Astrocyte (in vitro differentiated cells and primary cell): ENCODE measurements at regions not wholly inside any gene's neighbourhood (a gene's known extent, or its start where the extent isn't known, plus 50 kb on each side); places are given as distances from the start of the nearest gene placed in this dataset.

Experiments
- DNase-seq: peaks from one replicate; pipeline ENCODE4 v3.0.0-alpha.2; 2010; ENCODE audit warnings: low read depth
- FAIRE-seq: peaks from 2 replicates; lab custom pipeline; 2011; peaks lifted over from hg19 to GRCh38; lab: Jason Lieb, UNC
- H2AFZ ChIP-seq: 2 replicates; pipeline ENCODE4 v1.6.0; 2012; ENCODE audit warnings: low read depth, low read length, inconsistent platforms
- H3K27ac ChIP-seq: 2 replicates; pipeline ENCODE4 v1.5.1; 2011; ENCODE audit warnings: low read depth, low read length, inconsistent platforms
- H3K27me3 ChIP-seq: 2 replicates; pipeline ENCODE4 v1.6.0; 2011; ENCODE audit warnings: low read length, inconsistent platforms; ENCODE audit not compliant: insufficient read depth
- H3K36me3 ChIP-seq: 2 replicates; pipeline ENCODE4 v1.5.1; 2011; ENCODE audit warnings: low read length, inconsistent platforms; ENCODE audit not compliant: insufficient read depth
- H3K4me1 ChIP-seq: 2 replicates; pipeline ENCODE4 v1.5.1; 2011; ENCODE audit warnings: low read length, inconsistent platforms; ENCODE audit not compliant: insufficient read depth
- H3K4me2 ChIP-seq: 2 replicates; pipeline ENCODE4 v1.6.0; 2012; ENCODE audit warnings: low read length, inconsistent platforms
- H3K4me3 ChIP-seq: 2 replicates; pipeline ENCODE4 v1.5.1; 2011; ENCODE audit warnings: low read depth, mild to moderate bottlenecking, low read length, inconsistent platforms; ENCODE audit not compliant: insufficient read depth
- H3K79me2 ChIP-seq: 2 replicates; pipeline ENCODE4 v1.6.0; 2012; ENCODE audit warnings: mild to moderate bottlenecking, low read length, inconsistent platforms; ENCODE audit not compliant: insufficient read depth
- H3K9ac ChIP-seq: 2 replicates; pipeline ENCODE4 v1.6.0; 2012; ENCODE audit warnings: mild to moderate bottlenecking, low read length, inconsistent platforms
- H3K9me3 ChIP-seq: 2 replicates; pipeline ENCODE4 v1.5.1; 2012; ENCODE audit warnings: low read depth, mild to moderate bottlenecking, low read length, inconsistent platforms; ENCODE audit not compliant: insufficient read depth
- H4K20me1 ChIP-seq: 2 replicates; pipeline ENCODE4 v1.6.0; 2012; ENCODE audit warnings: low read length, inconsistent platforms; ENCODE audit not compliant: insufficient read depth
- H3K27ac Mint-ChIP-seq: one replicate; pipeline ENCODE4 v1.8.0; 2021; ENCODE audit warnings: mild to moderate bottlenecking, mixed read lengths; ENCODE audit not compliant: unreplicated experiment
- H3K27me3 Mint-ChIP-seq: one replicate; pipeline ENCODE4 v1.8.0; 2021; ENCODE audit warnings: low read depth, mixed read lengths; ENCODE audit not compliant: unreplicated experiment
- H3K36me3 Mint-ChIP-seq: one replicate; pipeline ENCODE4 v1.8.0; 2021; ENCODE audit warnings: low read depth, mixed read lengths; ENCODE audit not compliant: unreplicated experiment
- H3K4me1 Mint-ChIP-seq: one replicate; pipeline ENCODE4 v1.8.0; 2021; ENCODE audit warnings: low read depth, mixed read lengths; ENCODE audit not compliant: unreplicated experiment
- H3K4me3 Mint-ChIP-seq: one replicate; pipeline ENCODE4 v1.8.0; 2021; ENCODE audit warnings: mild to moderate bottlenecking, moderate library complexity, mixed read lengths; ENCODE audit not compliant: unreplicated experiment
- H3K9me3 Mint-ChIP-seq: one replicate; pipeline ENCODE4 v1.8.0; 2021; ENCODE audit warnings: mild to moderate bottlenecking, mixed read lengths; ENCODE audit not compliant: unreplicated experiment
- EZH2 ChIP-seq: IDR thresholded peaks from 2 replicates; pipeline ENCODE4 v1.6.1; 2012; ENCODE audit warnings: mild to moderate bottlenecking, low read length, inconsistent platforms; ENCODE audit not compliant: insufficient read depth
- TF ChIP-seq, protein P1 (sequence below): IDR thresholded peaks from 2 replicates; pipeline ENCODE4 v1.5.1; 2011; ENCODE audit warnings: low read depth, mild to moderate bottlenecking, inconsistent platforms, low read length, moderate library complexity; ENCODE audit not compliant: insufficient read depth

- H3K4me3 ChIP-seq: no peak overlapping the region
- no peaks in the 10 kb centered on the region for H3K27me3 ChIP-seq
- Mint-ChIP-seq H3K4me1 (no peaks in the 10 kb centered on the region), H3K9me3 (no peaks in the 10 kb centered on the region), H3K4me3 (no peak overlapping the region), H3K36me3 (no peaks in the 10 kb centered on the region), H3K27ac (no peak overlapping the region), H3K27me3 (peaks cover 13% of the 10 kb centered on the region)
- H3K27ac ChIP-seq: no peak overlapping the region
- no peak overlapping the region for H3K4me2 ChIP-seq
- H4K20me1 ChIP-seq: no peaks in the 10 kb centered on the region
- no peak for FAIRE-seq
- TF ChIP-seq, protein P1, sequence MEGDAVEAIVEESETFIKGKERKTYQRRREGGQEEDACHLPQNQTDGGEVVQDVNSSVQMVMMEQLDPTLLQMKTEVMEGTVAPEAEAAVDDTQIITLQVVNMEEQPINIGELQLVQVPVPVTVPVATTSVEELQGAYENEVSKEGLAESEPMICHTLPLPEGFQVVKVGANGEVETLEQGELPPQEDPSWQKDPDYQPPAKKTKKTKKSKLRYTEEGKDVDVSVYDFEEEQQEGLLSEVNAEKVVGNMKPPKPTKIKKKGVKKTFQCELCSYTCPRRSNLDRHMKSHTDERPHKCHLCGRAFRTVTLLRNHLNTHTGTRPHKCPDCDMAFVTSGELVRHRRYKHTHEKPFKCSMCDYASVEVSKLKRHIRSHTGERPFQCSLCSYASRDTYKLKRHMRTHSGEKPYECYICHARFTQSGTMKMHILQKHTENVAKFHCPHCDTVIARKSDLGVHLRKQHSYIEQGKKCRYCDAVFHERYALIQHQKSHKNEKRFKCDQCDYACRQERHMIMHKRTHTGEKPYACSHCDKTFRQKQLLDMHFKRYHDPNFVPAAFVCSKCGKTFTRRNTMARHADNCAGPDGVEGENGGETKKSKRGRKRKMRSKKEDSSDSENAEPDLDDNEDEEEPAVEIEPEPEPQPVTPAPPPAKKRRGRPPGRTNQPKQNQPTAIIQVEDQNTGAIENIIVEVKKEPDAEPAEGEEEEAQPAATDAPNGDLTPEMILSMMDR: no peak
- no peak for TF ChIP-seq EZH2
- H3K9me3 ChIP-seq: no peaks in the 10 kb centered on the region
- no peak for DNase-seq
- H3K79me2 ChIP-seq: no peaks in the 10 kb centered on the region
- no peak overlapping the region for H2AFZ ChIP-seq
- no peaks in the 10 kb centered on the region for H3K36me3 ChIP-seq
- H3K4me1 ChIP-seq: no peaks in the 10 kb centered on the region
- H3K9ac ChIP-seq: no peak overlapping the region
Measured at GRCh38 chr1:181905944-181906597, 155.4 kb downstream of the ZNF648 start.

DNA sequence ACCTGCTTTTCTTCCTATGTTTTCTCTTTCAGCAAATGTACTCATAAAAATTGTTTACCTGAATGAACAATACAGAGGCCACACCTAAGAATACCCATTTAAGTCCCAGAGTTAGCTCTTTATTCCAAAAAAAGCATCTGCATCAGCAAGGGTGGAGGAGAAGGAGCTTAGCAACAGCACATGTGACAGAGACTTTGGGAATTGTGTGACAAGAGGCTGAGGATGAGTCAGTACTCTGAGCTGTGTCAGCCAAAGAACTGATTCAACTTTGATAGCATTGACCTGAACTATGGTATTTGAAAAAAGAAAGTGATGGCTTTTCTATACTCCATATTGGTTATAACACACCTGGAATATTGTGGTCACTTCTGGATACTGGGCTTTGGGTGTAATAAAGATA lies 162.7 kb downstream of the ZNF648 start:
- Histone ChIP-seq H3K4me3 (no peak overlapping the region), H2AFZ (no peak overlapping the region), H3K4me1 (no peaks in the 10 kb centered on the region), H3K27me3 (no peaks in the 10 kb centered on the region), H4K20me1 (no peaks in the 10 kb centered on the region), H3K36me3 (no peaks in the 10 kb centered on the region), H3K27ac (no peak overlapping the region), H3K4me2 (no peak overlapping the region), H3K9ac (no peak overlapping the region), H3K79me2 (no peaks in the 10 kb centered on the region), H3K9me3 (no peaks in the 10 kb centered on the region)
- no peaks in the 10 kb centered on the region for H3K36me3 Mint-ChIP-seq
- no peaks in the 10 kb centered on the region for H3K4me1 Mint-ChIP-seq
- H3K9me3 Mint-ChIP-seq: no peaks in the 10 kb centered on the region
- no peak overlapping the region for H3K4me3 Mint-ChIP-seq
- no peak for DNase-seq
- no peak for FAIRE-seq
- peaks cover 2% of the 10 kb centered on the region for H3K27me3 Mint-ChIP-seq
- TF ChIP-seq EZH2: no peak
- TF ChIP-seq, protein P1: no peak
- H3K27ac Mint-ChIP-seq: no peak overlapping the region

DNA sequence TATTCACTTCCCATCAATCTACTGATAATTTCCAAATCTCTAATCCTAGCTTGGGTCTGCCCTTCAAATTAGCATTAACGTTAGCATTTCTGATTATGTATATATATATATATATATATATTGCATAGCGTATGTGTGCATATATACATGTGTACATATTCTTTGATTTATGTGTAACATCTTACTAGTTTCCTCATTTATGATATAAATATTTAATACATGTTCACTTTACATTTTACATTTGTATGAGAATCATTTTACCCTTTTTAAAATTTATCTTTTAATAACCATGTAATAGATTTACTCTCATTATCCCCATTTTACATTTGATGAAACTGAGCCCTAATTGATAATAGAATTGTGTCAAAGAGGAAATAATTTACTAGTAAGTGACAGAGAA lies 164.7 kb downstream of the ZNF648 start:
- no peaks in the 10 kb centered on the region for H3K9me3 ChIP-seq
- no peak overlapping the region for H3K4me2 ChIP-seq
- DNase-seq (no peak), FAIRE-seq (no peak)
- Mint-ChIP-seq H3K9me3 (peaks cover 8% of the 10 kb centered on the region), H3K36me3 (no peaks in the 10 kb centered on the region), H3K4me1 (no peaks in the 10 kb centered on the region), H3K27me3 (peaks cover 3% of the 10 kb centered on the region), H3K27ac (no peak overlapping the region), H3K4me3 (no peak overlapping the region)
- no peaks in the 10 kb centered on the region for H3K36me3 ChIP-seq
- no peaks in the 10 kb centered on the region for H3K27me3 ChIP-seq
- no peak overlapping the region for H3K9ac ChIP-seq
- H3K4me3 ChIP-seq: no peak overlapping the region
- TF ChIP-seq EZH2: no peak
- no peaks in the 10 kb centered on the region for H3K4me1 ChIP-seq
- H4K20me1 ChIP-seq: no peaks in the 10 kb centered on the region
- H3K79me2 ChIP-seq: no peaks in the 10 kb centered on the region
- H3K27ac ChIP-seq: no peak overlapping the region
- H2AFZ ChIP-seq: no peak overlapping the region
